IPS-20b (cell line): ENCODE measurements at regions not wholly inside any gene's neighbourhood (a gene's known extent, or its start where the extent isn't known, plus 50 kb on each side); places are given as distances from the start of the nearest gene placed in this dataset.
"Not testable (repeated sequence)": the region's sequence is repeated elsewhere in the genome, so short reads cannot be mapped to it uniquely, and the experiment has no call there.

ENCODE experiments used
- H3K27ac ChIP-seq: one replicate; pipeline ENCODE4 v1.5.1; 2013; ENCODE audit warnings: low read length
- H3K27me3 ChIP-seq: 2 replicates; pipeline ENCODE4 v1.6.1; 2013; ENCODE audit warnings: mild to moderate bottlenecking, low read length, inconsistent platforms; ENCODE audit not compliant: insufficient read depth
- H3K36me3 ChIP-seq: 2 replicates; pipeline ENCODE4 v1.6.1; 2013; ENCODE audit warnings: low read depth, mild to moderate bottlenecking, inconsistent platforms, low read length, moderate library complexity; ENCODE audit not compliant: insufficient read depth
- H3K4me1 ChIP-seq: 2 replicates; pipeline ENCODE4 v1.6.1; 2013; ENCODE audit warnings: mild to moderate bottlenecking, control low read depth, inconsistent platforms, low read length, moderate library complexity; ENCODE audit not compliant: insufficient read depth
- H3K4me3 ChIP-seq: 2 replicates; pipeline ENCODE4 v1.5.1; 2013; ENCODE audit warnings: mild to moderate bottlenecking, low read length, inconsistent platforms
- H3K9ac ChIP-seq: 2 replicates; pipeline ENCODE4 v1.6.1; 2013; ENCODE audit warnings: low read depth, mild to moderate bottlenecking, inconsistent platforms, low read length, moderate library complexity
- H3K9me3 ChIP-seq: 2 replicates; pipeline ENCODE4 v1.6.1; 2013; ENCODE audit warnings: mild to moderate bottlenecking, low read depth, low read length, inconsistent platforms; ENCODE audit not compliant: insufficient read depth

GRCh38 chr16:80242279-80242678, 298.5 kb upstream of the DYNLRB2 start:
- H3K36me3 ChIP-seq, H3K4me3 ChIP-seq, H3K27me3 ChIP-seq, H3K4me1 ChIP-seq, H3K9ac ChIP-seq, H3K27ac ChIP-seq: not testable (repeated sequence)
- peaks cover 15% of the 10 kb centered on the region for H3K9me3 ChIP-seq

GRCh38 chr16:80233097-80233835, 307.5 kb upstream of the DYNLRB2 start:
- Histone ChIP-seq H3K36me3 (no peaks in the 10 kb centered on the region), H3K27ac (no peak overlapping the region), H3K9me3 (peaks cover 1% of the 10 kb centered on the region; the same call in 1 of the 2 replicates), H3K9ac (no peak overlapping the region), H3K4me1 (no peaks in the 10 kb centered on the region), H3K4me3 (no peak overlapping the region), H3K27me3 (no peaks in the 10 kb centered on the region)

GRCh38 chr16:80231888-80232287, 308.9 kb upstream of the DYNLRB2 start:
- H3K27me3 ChIP-seq, result no peaks in the 10 kb centered on the region
- H3K9me3 ChIP-seq, result peaks cover 5% of the 10 kb centered on the region
- H3K36me3 ChIP-seq, result no peaks in the 10 kb centered on the region
- no peak overlapping the region for H3K27ac ChIP-seq
- no peak overlapping the region for H3K4me3 ChIP-seq
- no peaks in the 10 kb centered on the region for H3K4me1 ChIP-seq
- no peak overlapping the region for H3K9ac ChIP-seq

GRCh38 chr16:80231121-80231520, 309.7 kb upstream of the DYNLRB2 start:
- Histone ChIP-seq H3K27me3 (no peaks in the 10 kb centered on the region), H3K4me1 (no peaks in the 10 kb centered on the region), H3K9me3 (peaks cover 12% of the 10 kb centered on the region), H3K9ac (no peak overlapping the region), H3K36me3 (no peaks in the 10 kb centered on the region), H3K27ac (no peak overlapping the region), H3K4me3 (no peak overlapping the region)

- Histone ChIP-seq H3K9me3 (peaks cover 14% of the 10 kb centered on the region), H3K4me1 (no peaks in the 10 kb centered on the region), H3K27ac (no peak overlapping the region), H3K27me3 (no peaks in the 10 kb centered on the region), H3K9ac (no peak overlapping the region), H3K4me3 (no peak overlapping the region), H3K36me3 (no peaks in the 10 kb centered on the region)
These were observed 310.3 kb upstream of the DYNLRB2 start for GRCh38 chr16:80230328-80231120.

- H3K27me3 ChIP-seq, result no peaks in the 10 kb centered on the region
- no peaks in the 10 kb centered on the region for H3K4me1 ChIP-seq
- H3K27ac ChIP-seq, result no peak overlapping the region
- no peak overlapping the region for H3K4me3 ChIP-seq
- H3K36me3 ChIP-seq, result no peaks in the 10 kb centered on the region
- H3K9me3 ChIP-seq, result peaks cover 14% of the 10 kb centered on the region
- no peak overlapping the region for H3K9ac ChIP-seq
These were observed 314.3 kb upstream of the DYNLRB2 start for GRCh38 chr16:80226499-80226898.

GRCh38 chr16:80210787-80211186, 330.0 kb upstream of the DYNLRB2 start:
- H3K36me3 ChIP-seq, result no peaks in the 10 kb centered on the region
- H3K27ac ChIP-seq, result no peak overlapping the region
- no peaks in the 10 kb centered on the region for H3K4me1 ChIP-seq
- H3K27me3 ChIP-seq, result no peaks in the 10 kb centered on the region
- H3K4me3 ChIP-seq, result no peak overlapping the region
- peaks cover 6% of the 10 kb centered on the region; the same call in 1 of the 2 replicates for H3K9me3 ChIP-seq
- no peak overlapping the region for H3K9ac ChIP-seq

- no peaks in the 10 kb centered on the region for H3K9me3 ChIP-seq
- H3K9ac ChIP-seq, result no peak overlapping the region
- no peak overlapping the region for H3K27ac ChIP-seq
- no peaks in the 10 kb centered on the region for H3K36me3 ChIP-seq
- H3K4me3 ChIP-seq, result no peak overlapping the region
- H3K27me3 ChIP-seq, result no peaks in the 10 kb centered on the region; the same call in 1 of the 2 replicates
- no peaks in the 10 kb centered on the region for H3K4me1 ChIP-seq
These were observed 332.1 kb upstream of the DYNLRB2 start for GRCh38 chr16:80208743-80209142.

GRCh38 chr16:80208015-80208414, 332.8 kb upstream of the DYNLRB2 start:
- no peak overlapping the region for H3K27ac ChIP-seq
- no peaks in the 10 kb centered on the region for H3K9me3 ChIP-seq

GRCh38 chr16:80203821-80204220, 337.0 kb upstream of the DYNLRB2 start:
- Histone ChIP-seq H3K4me1 (no peaks in the 10 kb centered on the region), H3K9me3 (no peaks in the 10 kb centered on the region), H3K27me3 (no peaks in the 10 kb centered on the region; the same call in 1 of the 2 replicates), H3K4me3 (no peak overlapping the region), H3K9ac (no peak overlapping the region), H3K36me3 (no peaks in the 10 kb centered on the region), H3K27ac (no peak overlapping the region)

More at GRCh38 chr16:80208015-80208414, 332.8 kb upstream of the DYNLRB2 start:
- H3K4me1 ChIP-seq, result no peaks in the 10 kb centered on the region
- no peak overlapping the region for H3K9ac ChIP-seq
- H3K27me3 ChIP-seq, result no peaks in the 10 kb centered on the region; the same call in 1 of the 2 replicates
- H3K36me3 ChIP-seq, result no peaks in the 10 kb centered on the region
- no peak overlapping the region for H3K4me3 ChIP-seq

- Histone ChIP-seq H3K27ac (no peak overlapping the region), H3K36me3 (no peaks in the 10 kb centered on the region), H3K4me3 (no peak overlapping the region), H3K9me3 (no peaks in the 10 kb centered on the region), H3K27me3 (no peaks in the 10 kb centered on the region; the same call in 1 of the 2 replicates), H3K4me1 (no peaks in the 10 kb centered on the region), H3K9ac (no peak overlapping the region)
These were observed 337.9 kb upstream of the DYNLRB2 start for GRCh38 chr16:80202831-80203413.
